Middle frontal gyrus (tissue), 1 donor: ENCODE measurements at regions not wholly inside any gene's neighbourhood (a gene's known extent, or its start where the extent isn't known, plus 50 kb on each side); places are given as distances from the start of the nearest gene placed in this dataset.
"Not testable (repeated sequence)": the region's sequence is repeated elsewhere in the genome, so short reads cannot be mapped to it uniquely, and the experiment has no call there.

Experiments
- DNase-seq: peaks from one replicate; pipeline ENCODE4 v3.0.0-alpha.2; 2015; ENCODE audit warnings: low spot score; ENCODE audit errors: extremely low spot score

GRCh38 chr18:25497151-25497794 is 145.3 kb upstream of the ZNF521 start:
- no peak for DNase-seq

- DNase-seq, result no peak
These were observed 144.6 kb upstream of the ZNF521 start for GRCh38 chr18:25496544-25496943.

GRCh38 chr18:25495606-25496005 is 143.6 kb upstream of the ZNF521 start:
- no peak for DNase-seq

- no peak for DNase-seq
These were observed 142.9 kb upstream of the ZNF521 start for GRCh38 chr18:25494888-25495287.

GRCh38 chr18:25493401-25493800 is 141.4 kb upstream of the ZNF521 start:
- DNase-seq, result no peak

- DNase-seq, result no peak
These were observed 138.3 kb upstream of the ZNF521 start for GRCh38 chr18:25490316-25490715.

GRCh38 chr18:25473008-25473407 is 121.0 kb upstream of the ZNF521 start:
- DNase-seq, result no peak

- not testable (repeated sequence) for DNase-seq
These were observed 119.0 kb upstream of the ZNF521 start for GRCh38 chr18:25470756-25471524.

GRCh38 chr18:25470062-25470461 is 118.1 kb upstream of the ZNF521 start:
- no peak for DNase-seq

- no peak for DNase-seq
These were observed 117.5 kb upstream of the ZNF521 start for GRCh38 chr18:25469489-25469888.

GRCh38 chr18:25467226-25467987 is 115.4 kb upstream of the ZNF521 start:
- no peak for DNase-seq

GRCh38 chr18:25465152-25465732 is 113.3 kb upstream of the ZNF521 start:
- DNase-seq, result no peak

GRCh38 chr18:25464227-25464626 is 112.3 kb upstream of the ZNF521 start:
- DNase-seq, result no peak

GRCh38 chr18:25463726-25464125 is 111.8 kb upstream of the ZNF521 start:
- DNase-seq, result no peak

GRCh38 chr18:25459814-25460213 is 107.8 kb upstream of the ZNF521 start:
- no peak for DNase-seq

- DNase-seq, result no peak
These were observed 105.6 kb upstream of the ZNF521 start for GRCh38 chr18:25457601-25458000.

GRCh38 chr18:25457126-25457525 is 105.2 kb upstream of the ZNF521 start:
- DNase-seq, result no peak

- no peak for DNase-seq
These were observed 104.5 kb upstream of the ZNF521 start for GRCh38 chr18:25456334-25457010.

GRCh38 chr18:25455646-25456045 is 103.7 kb upstream of the ZNF521 start:
- DNase-seq, result no peak

- DNase-seq, result no peak
These were observed 103.2 kb upstream of the ZNF521 start for GRCh38 chr18:25455159-25455558.

- DNase-seq, result no peak
These were observed 102.8 kb upstream of the ZNF521 start for GRCh38 chr18:25454730-25455129.
